ENCODE measurements at regions not wholly inside any gene's neighbourhood (a gene's known extent, or its start where the extent isn't known, plus 50 kb on each side); places are given as distances from the start of the nearest gene placed in this dataset.

DNA sequence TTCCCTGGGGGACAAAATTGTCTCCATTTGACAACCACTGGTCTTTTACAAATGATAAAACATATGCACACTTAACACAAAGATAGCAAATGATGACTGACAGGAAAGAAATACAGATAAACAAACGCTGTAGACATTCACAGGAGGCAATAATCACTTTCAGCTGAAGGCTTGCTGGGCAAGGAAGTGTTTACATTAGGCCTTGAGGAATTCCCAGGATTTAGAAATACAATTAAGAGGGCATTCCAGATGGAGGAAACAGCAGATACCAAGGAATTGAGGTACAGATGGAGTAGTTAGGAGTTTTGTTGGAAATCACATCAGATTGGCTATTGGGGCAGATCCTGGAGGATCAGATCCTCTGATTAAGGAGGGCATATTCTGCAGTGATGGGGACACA, 93.9 kb downstream of the DYRK2 start:
- Mint-ChIP-seq H3K27ac (no peak overlapping the region), H3K4me3 (no peak overlapping the region), H3K4me1 (ENCODE audit: unreplicated experiment) (peaks cover 10% of the 10 kb centered on the region), H3K27me3 (no peaks in the 10 kb centered on the region), H3K36me3 (no peaks in the 10 kb centered on the region), H3K9me3 (no peaks in the 10 kb centered on the region)
- TF ChIP-seq, protein P1, sequence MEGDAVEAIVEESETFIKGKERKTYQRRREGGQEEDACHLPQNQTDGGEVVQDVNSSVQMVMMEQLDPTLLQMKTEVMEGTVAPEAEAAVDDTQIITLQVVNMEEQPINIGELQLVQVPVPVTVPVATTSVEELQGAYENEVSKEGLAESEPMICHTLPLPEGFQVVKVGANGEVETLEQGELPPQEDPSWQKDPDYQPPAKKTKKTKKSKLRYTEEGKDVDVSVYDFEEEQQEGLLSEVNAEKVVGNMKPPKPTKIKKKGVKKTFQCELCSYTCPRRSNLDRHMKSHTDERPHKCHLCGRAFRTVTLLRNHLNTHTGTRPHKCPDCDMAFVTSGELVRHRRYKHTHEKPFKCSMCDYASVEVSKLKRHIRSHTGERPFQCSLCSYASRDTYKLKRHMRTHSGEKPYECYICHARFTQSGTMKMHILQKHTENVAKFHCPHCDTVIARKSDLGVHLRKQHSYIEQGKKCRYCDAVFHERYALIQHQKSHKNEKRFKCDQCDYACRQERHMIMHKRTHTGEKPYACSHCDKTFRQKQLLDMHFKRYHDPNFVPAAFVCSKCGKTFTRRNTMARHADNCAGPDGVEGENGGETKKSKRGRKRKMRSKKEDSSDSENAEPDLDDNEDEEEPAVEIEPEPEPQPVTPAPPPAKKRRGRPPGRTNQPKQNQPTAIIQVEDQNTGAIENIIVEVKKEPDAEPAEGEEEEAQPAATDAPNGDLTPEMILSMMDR (conservative IDR thresholded peaks at IDR 0.05): no peak
- DNase-seq (ENCODE audit: extremely low spot score, unreplicated experiment): no peak

DNA sequence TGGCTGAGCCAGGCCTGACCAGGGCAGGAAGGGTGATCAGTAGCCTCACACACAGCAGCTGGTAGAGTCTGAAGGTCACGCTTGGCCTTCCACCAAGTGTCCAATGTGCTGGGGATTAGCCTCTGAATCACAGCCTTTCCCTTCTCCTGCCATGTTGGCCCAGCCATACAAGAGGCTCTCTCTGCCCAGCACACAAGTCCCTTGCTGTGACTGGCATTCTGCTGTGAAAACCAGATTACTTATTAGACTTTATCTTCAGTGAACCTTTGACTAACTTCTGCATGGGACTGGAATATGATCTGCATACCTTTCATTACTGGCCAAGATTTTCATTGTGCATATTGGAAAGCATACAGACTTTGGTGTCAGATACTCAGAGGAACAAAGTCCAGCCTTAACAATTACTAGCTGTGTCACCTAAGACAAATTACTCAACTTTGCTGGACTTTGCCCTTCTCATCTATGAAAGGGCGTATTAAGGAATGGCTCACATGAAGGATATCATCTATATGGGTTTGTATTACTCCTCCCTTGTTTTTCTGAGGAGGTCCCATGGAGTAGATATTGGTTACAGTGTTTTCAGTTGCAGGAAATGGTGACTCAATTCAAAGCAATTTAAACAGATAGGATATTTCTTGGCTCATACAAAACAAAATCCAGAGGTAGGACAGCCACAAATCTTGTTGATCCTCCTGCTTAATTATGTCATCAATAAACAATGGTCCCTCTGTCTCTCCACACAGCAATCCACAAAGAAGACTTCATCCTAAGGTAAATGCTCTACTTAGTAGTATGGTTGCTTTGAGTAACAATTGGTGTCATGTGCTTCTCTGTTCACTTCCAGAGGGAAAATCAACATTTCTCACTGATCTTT, 99.6 kb downstream of the DYRK2 start:
- Mint-ChIP-seq H3K9me3 (no peaks in the 10 kb centered on the region), H3K27ac (peak overlapping the region; percentile 43), H3K4me3 (no peak overlapping the region), H3K27me3 (no peaks in the 10 kb centered on the region), H3K36me3 (no peaks in the 10 kb centered on the region), H3K4me1 (ENCODE audit: unreplicated experiment) (peaks cover 5% of the 10 kb centered on the region)
- TF ChIP-seq, protein P1 (conservative IDR thresholded peaks at IDR 0.05): no peak
- DNase-seq (ENCODE audit: extremely low spot score, unreplicated experiment): no peak

DNA sequence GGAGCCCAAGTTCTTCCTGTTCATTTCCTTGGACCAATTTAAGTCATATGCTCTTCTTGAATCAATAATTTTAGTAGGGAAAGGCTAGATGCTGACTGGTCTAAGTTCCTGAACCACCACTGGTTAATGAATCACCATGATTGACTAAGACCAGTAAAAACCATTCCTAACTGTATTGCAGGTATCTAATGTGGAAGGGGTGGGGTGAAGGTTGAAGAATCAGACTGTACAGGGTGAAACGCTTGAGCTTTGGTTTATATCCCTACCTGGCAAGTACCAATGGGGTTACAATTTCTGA, 100.1 kb downstream of the DYRK2 start:
- H3K27me3 Mint-ChIP-seq: no peaks in the 10 kb centered on the region
- peak overlapping the region; percentile 30 for H3K27ac Mint-ChIP-seq
- H3K4me1 Mint-ChIP-seq (ENCODE audit: unreplicated experiment): peaks cover 5% of the 10 kb centered on the region
- TF ChIP-seq, protein P1 (conservative IDR thresholded peaks at IDR 0.05): no peak
- no peaks in the 10 kb centered on the region for H3K9me3 Mint-ChIP-seq
- H3K4me3 Mint-ChIP-seq: no peak overlapping the region
- no peak for DNase-seq (ENCODE audit: extremely low spot score, unreplicated experiment)
- no peaks in the 10 kb centered on the region for H3K36me3 Mint-ChIP-seq

DNA sequence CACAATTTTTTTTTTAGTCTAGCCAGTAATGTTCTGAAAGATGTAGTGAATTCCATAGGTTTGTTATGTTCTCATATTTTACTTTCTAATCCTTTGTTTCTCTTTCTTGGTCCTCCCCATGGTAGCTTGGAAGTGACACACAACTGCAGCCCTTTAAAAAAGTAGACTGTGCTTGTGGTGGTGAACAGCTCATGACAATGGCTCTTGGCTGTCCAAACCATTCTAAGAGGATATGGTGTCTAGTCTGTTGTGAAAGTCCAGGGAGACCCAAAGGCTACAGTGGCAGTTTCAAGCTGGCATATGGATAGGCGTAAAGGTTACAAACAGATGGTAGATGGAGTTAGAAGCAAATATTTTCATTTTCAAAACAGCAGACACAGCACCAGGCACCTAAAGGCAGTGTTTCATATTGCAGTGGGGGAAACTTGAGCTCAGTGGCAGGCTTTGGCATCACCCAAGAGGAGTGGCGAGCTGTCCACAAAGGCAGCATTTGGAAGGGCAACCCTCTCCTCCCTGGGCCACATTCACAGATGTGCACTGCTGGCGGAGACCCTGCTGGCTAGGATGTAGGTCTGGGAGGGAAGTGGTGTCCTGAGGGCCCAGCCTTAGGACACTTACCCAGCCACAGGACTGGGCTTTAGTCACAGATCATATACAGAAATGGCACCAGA, 102.1 kb downstream of the DYRK2 start:
- H3K4me3 Mint-ChIP-seq: no peak overlapping the region
- no peaks in the 10 kb centered on the region for H3K9me3 Mint-ChIP-seq
- peaks cover 5% of the 10 kb centered on the region for H3K4me1 Mint-ChIP-seq (ENCODE audit: unreplicated experiment)
- DNase-seq (ENCODE audit: extremely low spot score, unreplicated experiment): no peak
- TF ChIP-seq, protein P1 (conservative IDR thresholded peaks at IDR 0.05): no peak
- H3K27ac Mint-ChIP-seq: no peak overlapping the region
- H3K27me3 Mint-ChIP-seq: no peaks in the 10 kb centered on the region
- H3K36me3 Mint-ChIP-seq: no peaks in the 10 kb centered on the region

DNA sequence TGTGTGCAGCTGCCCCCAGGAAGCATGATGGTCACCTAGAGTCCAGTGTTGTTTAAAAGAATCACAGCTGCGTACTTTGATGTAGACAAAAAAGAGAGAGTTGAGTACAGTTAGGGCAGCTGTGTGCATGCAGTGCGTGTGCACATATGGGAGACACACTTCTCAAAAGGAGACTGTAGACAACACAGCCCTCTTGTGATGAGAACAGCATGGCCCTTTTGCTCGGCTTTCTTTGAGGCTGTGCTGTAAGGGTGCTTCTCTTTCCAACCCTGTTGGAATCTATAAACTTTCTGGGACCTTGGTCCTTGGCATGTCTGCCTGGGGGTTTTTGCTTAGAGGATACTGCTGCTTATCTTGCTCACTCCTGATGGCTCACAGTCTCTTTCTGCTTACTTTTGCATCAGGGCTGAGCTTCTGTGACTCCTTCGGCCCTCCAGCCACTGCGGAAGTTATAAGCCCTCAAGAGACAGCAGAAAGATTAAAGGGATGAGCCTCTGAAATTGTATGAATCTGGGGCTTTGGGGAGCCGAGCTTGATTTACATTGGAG, 102.9 kb downstream of the DYRK2 start:
- H3K9me3 Mint-ChIP-seq: no peaks in the 10 kb centered on the region
- H3K4me1 Mint-ChIP-seq (ENCODE audit: unreplicated experiment): peaks cover 5% of the 10 kb centered on the region
- H3K27ac Mint-ChIP-seq: no peak overlapping the region
- no peaks in the 10 kb centered on the region for H3K27me3 Mint-ChIP-seq
- no peak for DNase-seq (ENCODE audit: extremely low spot score, unreplicated experiment)
- H3K4me3 Mint-ChIP-seq: no peak overlapping the region
- TF ChIP-seq, protein P1 (conservative IDR thresholded peaks at IDR 0.05): no peak
- H3K36me3 Mint-ChIP-seq: no peaks in the 10 kb centered on the region
